A549 (cell line): ENCODE measurements at regions not wholly inside any gene's neighbourhood (a gene's known extent, or its start where the extent isn't known, plus 50 kb on each side); places are given as distances from the start of the nearest gene placed in this dataset.
A peak's percentile ranks its signal among the peaks of the same experiment; 100 is the strongest.

Experiments
- ATAC-seq, 2 experiments: fragments of 200-7000 bp in 1 of 2; fragments of >200 bp in 1 of 2; cut with Nextera tagmentation in 1 of 2; cut with Tn5 transposase in 1 of 2; 3 replicates each; pipeline versions ENCODE4 v1.8.0 to v1.9.1; 2018 to 2020; ENCODE audit warnings: mild to moderate bottlenecking in 1 of 2, moderate library complexity in 1 of 2
- CTCF ChIA-PET: fragments of 300-600 bp; sonication (Branson Sonifier 250); formaldehyde crosslinking; extraction: SDS; loops from one replicate; lab custom pipeline; 2021; ENCODE audit warnings: antibody characterized with exemption, inconsistent platforms; lab: Yijun Ruan, JAX
- POLR2A ChIA-PET: fragments of 350-600 bp; formaldehyde crosslinking; extraction: SDS; loops from one replicate; lab custom pipeline; 2021; ENCODE audit warnings: antibody characterized with exemption, inconsistent platforms; lab: Yijun Ruan, JAX
- DNase-seq, 2 experiments: peaks; one replicate each; pipeline versions ENCODE4 v3.0.0 to v3.0.0-alpha.2; 2011 to 2016; ENCODE audit warnings: low read depth in 1 of 2, low spot score in 1 of 2
- FAIRE-seq: peaks from 2 replicates; lab custom pipeline; 2011; peaks lifted over from hg19 to GRCh38; lab: Jason Lieb, UNC
- H3K27ac ChIP-seq, 2 experiments: fragments of >200 bp; sonication (Bioruptor Twin); formaldehyde crosslinking; 3 replicates each; pipeline ENCODE4 v1.5.1; 2016 to 2017
- H3K4me1 ChIP-seq: fragments of >200 bp; sonication (Bioruptor Twin); formaldehyde crosslinking; 3 replicates; pipeline ENCODE4 v1.6.1; 2016
- H3K4me2 ChIP-seq: fragments of >200 bp; sonication (Bioruptor Twin); formaldehyde crosslinking; 3 replicates; pipeline ENCODE4 v1.6.1; 2016
- H3K4me3 ChIP-seq: fragments of >200 bp; sonication (Bioruptor Twin); formaldehyde crosslinking; 3 replicates; pipeline ENCODE4 v1.5.1; 2016
- H3K9me3 ChIP-seq: fragments of >200 bp; sonication (Bioruptor Twin); formaldehyde crosslinking; 3 replicates; pipeline ENCODE4 v1.6.1; 2016
- CBX2 ChIP-seq: fragments of 200-600 bp; sonication (generic); IDR thresholded peaks from 2 replicates; pipeline ENCODE4 v1.6.1; 2016; ENCODE audit warnings: low read depth, mild to moderate bottlenecking, borderline replicate concordance
- CHD4 ChIP-seq: fragments of 200-600 bp; sonication (generic); IDR thresholded peaks from 2 replicates; pipeline ENCODE4 v1.6.1; 2016; ENCODE audit warnings: antibody characterized with exemption, mild to moderate bottlenecking, borderline replicate concordance
- E2F6 ChIP-seq: IDR thresholded peaks from 2 replicates; pipeline ENCODE4 v1.6.1; 2012; ENCODE audit warnings: low read depth, borderline replicate concordance
- EHF ChIP-seq: fragments of 250-450 bp; sonication (Bioruptor Pico); IDR thresholded peaks from 2 replicates; pipeline ENCODE4 v1.5.0; 2020; ENCODE audit warnings: mild to moderate bottlenecking
- ESRRA ChIP-seq: fragments of 150-350 bp; IDR thresholded peaks from 2 replicates; pipeline ENCODE4 v1.6.1; 2014; ENCODE audit warnings: mild to moderate bottlenecking, low read length, borderline replicate concordance
- FOSB ChIP-seq: fragments of 250-450 bp; sonication (Bioruptor Pico); IDR thresholded peaks from 2 replicates; pipeline ENCODE4 v1.5.0; 2020; ENCODE audit warnings: mild to moderate bottlenecking, moderate library complexity
- FOXS1 ChIP-seq: fragments of 250-450 bp; sonication (Bioruptor Pico); IDR thresholded peaks from 2 replicates; pipeline ENCODE4 v1.5.0; 2020; ENCODE audit warnings: mild to moderate bottlenecking, moderate library complexity
- GATA3 ChIP-seq: IDR thresholded peaks from 2 replicates; pipeline ENCODE4 v1.6.1; 2012; ENCODE audit warnings: borderline replicate concordance
- HDAC2 ChIP-seq: fragments of 200-600 bp; sonication (generic); IDR thresholded peaks from 2 replicates; pipeline ENCODE4 v1.6.1; 2016
- HES2 ChIP-seq: fragments of >200 bp; sonication (Bioruptor Twin); formaldehyde crosslinking; IDR thresholded peaks from 2 replicates; pipeline ENCODE4 v1.6.1; 2016
- HEYL ChIP-seq: fragments of 250-450 bp; sonication (Bioruptor Pico); IDR thresholded peaks from 2 replicates; pipeline ENCODE4 v1.8.0; 2021; ENCODE audit warnings: mild to moderate bottlenecking, moderate library complexity
- HOXA7 ChIP-seq: fragments of 250-450 bp; sonication (Bioruptor Pico); IDR thresholded peaks from 2 replicates; pipeline ENCODE4 v1.5.0; 2020; ENCODE audit warnings: mild to moderate bottlenecking, moderate library complexity
- MYC ChIP-seq: IDR thresholded peaks from 2 replicates; pipeline ENCODE4 v1.6.1; 2012; ENCODE audit warnings: mild to moderate bottlenecking, inconsistent platforms, low read length, improper control_type of control experiment, borderline replicate concordance
- NFE2L2 ChIP-seq: fragments of 150-350 bp; conservative IDR thresholded peaks from 2 replicates; pipeline ENCODE4 v1.6.1; 2014; ENCODE audit warnings: low read length
- NPAS2 ChIP-seq: fragments of 250-450 bp; sonication (Bioruptor Pico); IDR thresholded peaks from 2 replicates; pipeline ENCODE4 v1.8.0; 2022; ENCODE audit warnings: mild to moderate bottlenecking, moderate library complexity, borderline replicate concordance
- NR3C1 ChIP-seq: fragments of >200 bp; sonication (Bioruptor Twin); formaldehyde crosslinking; IDR thresholded peaks from 3 replicates; pipeline ENCODE4 v1.6.1; 2017
- POLR2A ChIP-seq: IDR thresholded peaks from 2 replicates; pipeline ENCODE4 v1.6.1; 2012; ENCODE audit warnings: mild to moderate bottlenecking, low read length
- POLR2AphosphoS2 ChIP-seq: conservative IDR thresholded peaks from 2 replicates; pipeline ENCODE4 v1.6.1; 2012; ENCODE audit warnings: low read length, improper control_type of control experiment, inconsistent platforms
- RAD21 ChIP-seq, 2 experiments: fragments of >200 bp in 1 of 2; sonication (Bioruptor Twin) in 1 of 2; formaldehyde crosslinking in 1 of 2; IDR thresholded peaks in 1 of 2; conservative IDR thresholded peaks in 1 of 2; 2 replicates in 1 of 2; 3 replicates in 1 of 2; pipeline ENCODE4 v1.6.1; 2012 to 2018; ENCODE audit warnings: inconsistent platforms in 1 of 2
- RARB ChIP-seq: fragments of 250-450 bp; sonication (Bioruptor Pico); IDR thresholded peaks from 2 replicates; pipeline ENCODE4 v1.8.0; 2021; ENCODE audit warnings: mild to moderate bottlenecking, moderate library complexity
- RFX5 ChIP-seq: fragments of 450-650 bp; IDR thresholded peaks from 2 replicates; pipeline ENCODE4 v1.7.1; 2014; ENCODE audit warnings: antibody characterized with exemption, mild to moderate bottlenecking, moderate library complexity
- SMC3 ChIP-seq: fragments of >200 bp; sonication (Bioruptor Twin); formaldehyde crosslinking; IDR thresholded peaks from 3 replicates; pipeline ENCODE4 v1.6.1; 2018; ENCODE audit warnings: inconsistent platforms
- SREBF2 ChIP-seq: fragments of 450-650 bp; IDR thresholded peaks from 2 replicates; pipeline ENCODE4 v1.6.1; 2014; ENCODE audit warnings: mild to moderate bottlenecking, moderate library complexity
- TFCP2L1 ChIP-seq: fragments of 250-450 bp; sonication (Bioruptor Pico); IDR thresholded peaks from 2 replicates; pipeline ENCODE4 v1.5.0; 2021; ENCODE audit warnings: mild to moderate bottlenecking
- TP53 ChIP-seq: fragments of 250-450 bp; sonication (Bioruptor Pico); IDR thresholded peaks from 2 replicates; pipeline ENCODE4 v1.5.0; 2021; ENCODE audit warnings: mild to moderate bottlenecking, moderate library complexity
- ZFP36 ChIP-seq: fragments of 450-650 bp; IDR thresholded peaks from 2 replicates; pipeline ENCODE4 v1.6.1; 2014; ENCODE audit warnings: borderline replicate concordance; ENCODE audit not compliant: partially characterized antibody
- ZNF302 ChIP-seq: fragments of 250-450 bp; sonication (Bioruptor Pico); IDR thresholded peaks from 2 replicates; pipeline ENCODE4 v1.9.0; 2021; ENCODE audit warnings: inconsistent platforms, mild to moderate bottlenecking, moderate library complexity
- WGBS: methylation state at CpG from one replicate; pipeline ENCODE4 v1.1.6; 2017; ENCODE audit errors: missing lambda C conversion rate; 5-methylcytosine and 5-hydroxymethylcytosine counted together
- TF ChIP-seq, protein P1 (sequence below): fragments of >200 bp; sonication (Bioruptor Twin); formaldehyde crosslinking; IDR thresholded peaks from 3 replicates; pipeline ENCODE4 v1.6.1; 2016
- TF ChIP-seq, protein P2 (sequence below): fragments of >200 bp; sonication (Bioruptor Twin); formaldehyde crosslinking; IDR thresholded peaks from 3 replicates; pipeline ENCODE4 v1.5.1; 2016
- TF ChIP-seq, protein P3 (sequence below): fragments of 450-650 bp; IDR thresholded peaks from 2 replicates; pipeline ENCODE4 v1.6.1; 2014; ENCODE audit warnings: antibody characterized with exemption
- TF ChIP-seq, protein P4 (sequence below): IDR thresholded peaks from 2 replicates; pipeline ENCODE4 v1.6.1; 2012

DNA sequence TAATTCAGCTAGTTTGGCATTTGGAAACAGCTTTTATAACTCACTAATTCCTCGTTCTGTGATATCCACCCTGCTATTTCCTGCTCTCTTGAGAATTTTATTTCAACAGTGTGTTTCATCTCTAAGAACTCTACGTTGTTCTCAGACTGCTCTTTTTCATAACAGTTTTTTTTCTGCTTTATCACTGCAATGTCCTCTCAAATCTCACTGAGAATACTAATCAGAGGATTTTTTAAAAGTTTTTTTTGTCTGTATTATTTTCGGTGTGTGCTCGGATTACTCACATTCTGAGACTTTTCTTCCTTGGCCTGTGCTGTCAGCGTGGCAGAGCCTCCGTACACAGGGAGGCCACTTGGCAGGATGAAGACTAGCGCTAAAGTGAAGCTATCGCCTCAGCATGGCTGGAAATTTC is 59.4 kb upstream of the NEO1 start:
- no peaks in the 10 kb centered on the region for H3K9me3 ChIP-seq
- H3K4me2 ChIP-seq = no peak overlapping the region
- ATAC-seq = no peak
- CTCF ChIA-PET = interaction anchor here (1.2 kb wide), 1 partner anchor 208 kb away, joined by 3 read pairs; no protein-coding TSS in a partner anchor
- no peak overlapping the region for H3K4me3 ChIP-seq
- WGBS = 77% methylated on average over 8 of the region's 8 CpGs
- H3K4me1 ChIP-seq = no peaks in the 10 kb centered on the region
- FAIRE-seq = no peak
- TF ChIP-seq HEYL (no peak), NPAS2 (no peak), RFX5 (no peak), SREBF2 (no peak), EHF (no peak), RARB (no peak), HES2 (no peak), TP53 (CRISPR knock-in tag) (no peak), FOXS1 (no peak), POLR2AphosphoS2 (no peak), HDAC2 (no peak), SMC3 (no peak), GATA3 (no peak), RAD21 (conservative IDR thresholded peaks at IDR 0.05 in 1 of 2, IDR thresholded peaks at IDR 0.05 in 1 of 2) (no peak), E2F6 (no peak), CBX2 (no peak), HOXA7 (CRISPR knock-in tag) (no peak)
- TF ChIP-seq, protein P1, sequence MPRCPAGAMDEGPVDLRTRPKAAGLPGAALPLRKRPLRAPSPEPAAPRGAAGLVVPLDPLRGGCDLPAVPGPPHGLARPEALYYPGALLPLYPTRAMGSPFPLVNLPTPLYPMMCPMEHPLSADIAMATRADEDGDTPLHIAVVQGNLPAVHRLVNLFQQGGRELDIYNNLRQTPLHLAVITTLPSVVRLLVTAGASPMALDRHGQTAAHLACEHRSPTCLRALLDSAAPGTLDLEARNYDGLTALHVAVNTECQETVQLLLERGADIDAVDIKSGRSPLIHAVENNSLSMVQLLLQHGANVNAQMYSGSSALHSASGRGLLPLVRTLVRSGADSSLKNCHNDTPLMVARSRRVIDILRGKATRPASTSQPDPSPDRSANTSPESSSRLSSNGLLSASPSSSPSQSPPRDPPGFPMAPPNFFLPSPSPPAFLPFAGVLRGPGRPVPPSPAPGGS = no peak
- TF ChIP-seq, protein P2, sequence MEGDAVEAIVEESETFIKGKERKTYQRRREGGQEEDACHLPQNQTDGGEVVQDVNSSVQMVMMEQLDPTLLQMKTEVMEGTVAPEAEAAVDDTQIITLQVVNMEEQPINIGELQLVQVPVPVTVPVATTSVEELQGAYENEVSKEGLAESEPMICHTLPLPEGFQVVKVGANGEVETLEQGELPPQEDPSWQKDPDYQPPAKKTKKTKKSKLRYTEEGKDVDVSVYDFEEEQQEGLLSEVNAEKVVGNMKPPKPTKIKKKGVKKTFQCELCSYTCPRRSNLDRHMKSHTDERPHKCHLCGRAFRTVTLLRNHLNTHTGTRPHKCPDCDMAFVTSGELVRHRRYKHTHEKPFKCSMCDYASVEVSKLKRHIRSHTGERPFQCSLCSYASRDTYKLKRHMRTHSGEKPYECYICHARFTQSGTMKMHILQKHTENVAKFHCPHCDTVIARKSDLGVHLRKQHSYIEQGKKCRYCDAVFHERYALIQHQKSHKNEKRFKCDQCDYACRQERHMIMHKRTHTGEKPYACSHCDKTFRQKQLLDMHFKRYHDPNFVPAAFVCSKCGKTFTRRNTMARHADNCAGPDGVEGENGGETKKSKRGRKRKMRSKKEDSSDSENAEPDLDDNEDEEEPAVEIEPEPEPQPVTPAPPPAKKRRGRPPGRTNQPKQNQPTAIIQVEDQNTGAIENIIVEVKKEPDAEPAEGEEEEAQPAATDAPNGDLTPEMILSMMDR = no peak
- POLR2A ChIA-PET = no interaction called here
- no peak for DNase-seq
- H3K27ac ChIP-seq = no peak overlapping the region

DNA sequence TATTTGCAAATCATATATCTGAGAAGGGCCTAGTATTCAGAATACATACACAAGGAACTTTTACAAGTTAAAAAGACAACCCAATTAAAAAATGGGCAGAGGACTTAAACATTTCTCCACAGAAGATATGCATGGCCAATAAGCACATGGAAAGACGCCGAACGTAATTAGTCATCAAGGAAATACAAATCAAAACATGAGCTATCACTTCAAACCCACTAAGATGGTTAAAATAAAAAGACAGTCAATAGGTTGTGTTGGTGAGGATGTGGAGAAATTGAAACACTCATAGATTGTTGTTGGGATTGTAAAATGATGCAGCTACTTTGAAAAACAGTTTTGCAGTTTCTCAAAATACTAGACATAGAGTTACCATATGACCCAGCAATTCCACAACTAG is 61.2 kb upstream of the NEO1 start:
- Histone ChIP-seq H3K27ac (no peak overlapping the region), H3K4me3 (no peak overlapping the region), H3K9me3 (no peaks in the 10 kb centered on the region), H3K4me1 (no peaks in the 10 kb centered on the region), H3K4me2 (no peak overlapping the region)
- FAIRE-seq (peak; percentile 28), DNase-seq (no peak), ATAC-seq (no peak)
- ChIA-PET CTCF (interaction anchor here (0.5 to 0.6 kb wide), 2 partner anchors 94 to 96 kb away, joined by 3 read pairs; no protein-coding TSS in a partner anchor), POLR2A (no interaction called here)
- TF ChIP-seq ZFP36 = no peak
- no peak for TF ChIP-seq NR3C1
- TF ChIP-seq POLR2A = no peak
- TF ChIP-seq SMC3 = no peak
- TF ChIP-seq ZNF302 (CRISPR knock-in tag) = no peak
- TF ChIP-seq CHD4 = no peak
- no peak for TF ChIP-seq RARB
- TF ChIP-seq ESRRA = no peak
- no peak for TF ChIP-seq MYC
- no peak for TF ChIP-seq EHF
- no peak for TF ChIP-seq NFE2L2
- TF ChIP-seq, protein P3, sequence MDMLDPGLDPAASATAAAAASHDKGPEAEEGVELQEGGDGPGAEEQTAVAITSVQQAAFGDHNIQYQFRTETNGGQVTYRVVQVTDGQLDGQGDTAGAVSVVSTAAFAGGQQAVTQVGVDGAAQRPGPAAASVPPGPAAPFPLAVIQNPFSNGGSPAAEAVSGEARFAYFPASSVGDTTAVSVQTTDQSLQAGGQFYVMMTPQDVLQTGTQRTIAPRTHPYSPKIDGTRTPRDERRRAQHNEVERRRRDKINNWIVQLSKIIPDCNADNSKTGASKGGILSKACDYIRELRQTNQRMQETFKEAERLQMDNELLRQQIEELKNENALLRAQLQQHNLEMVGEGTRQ = no peak
- no peak for TF ChIP-seq CBX2
- TF ChIP-seq, protein P2 = no peak
- TF ChIP-seq FOSB = no peak
- no peak for TF ChIP-seq TFCP2L1 (CRISPR knock-in tag)
- TF ChIP-seq, protein P4, sequence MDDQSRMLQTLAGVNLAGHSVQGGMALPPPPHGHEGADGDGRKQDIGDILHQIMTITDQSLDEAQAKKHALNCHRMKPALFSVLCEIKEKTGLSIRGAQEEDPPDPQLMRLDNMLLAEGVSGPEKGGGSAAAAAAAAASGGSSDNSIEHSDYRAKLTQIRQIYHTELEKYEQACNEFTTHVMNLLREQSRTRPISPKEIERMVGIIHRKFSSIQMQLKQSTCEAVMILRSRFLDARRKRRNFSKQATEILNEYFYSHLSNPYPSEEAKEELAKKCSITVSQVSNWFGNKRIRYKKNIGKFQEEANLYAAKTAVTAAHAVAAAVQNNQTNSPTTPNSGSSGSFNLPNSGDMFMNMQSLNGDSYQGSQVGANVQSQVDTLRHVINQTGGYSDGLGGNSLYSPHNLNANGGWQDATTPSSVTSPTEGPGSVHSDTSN = no peak
- WGBS = 85% methylated on average over 3 of the region's 3 CpGs
